Right atrium auricular region (tissue), 2 donors: ENCODE measurements at regions not wholly inside any gene's neighbourhood (a gene's known extent, or its start where the extent isn't known, plus 50 kb on each side); places are given as distances from the start of the nearest gene placed in this dataset.
"Not testable (repeated sequence)": the region's sequence is repeated elsewhere in the genome, so short reads cannot be mapped to it uniquely, and the experiment has no call there.

ENCODE experiments used
- DNase-seq: peaks from one replicate; pipeline ENCODE4 v3.0.0-alpha.2; 2019; ENCODE audit warnings: low spot score
- H3K27ac ChIP-seq, 2 donors: fragments of 200-600 bp; sonication (generic); 1 replicate in 1 of 2; 2 replicates in 1 of 2; pipeline ENCODE4 v1.5.1; 2016 to 2019
- H3K27me3 ChIP-seq, 2 donors: fragments of 200-600 bp; sonication (generic); one replicate each; pipeline versions ENCODE4 v1.5.1 to v1.6.0; 2017 to 2019
- H3K36me3 ChIP-seq: fragments of 200-600 bp; sonication (generic); one replicate; pipeline ENCODE4 v1.5.1; 2016
- H3K4me1 ChIP-seq, 2 donors: fragments of 200-600 bp; sonication (generic); one replicate each; pipeline versions ENCODE4 v1.5.1 to v1.6.0; 2017 to 2019
- H3K4me3 ChIP-seq, 2 donors: fragments of 200-600 bp; sonication (generic); 1 replicate in 1 of 2; 2 replicates in 1 of 2; pipeline ENCODE4 v1.5.1; 2017 to 2019; ENCODE audit warnings: mild to moderate bottlenecking in 1 of 2, moderate library complexity in 1 of 2
- H3K9me3 ChIP-seq, 2 donors: fragments of 200-600 bp; sonication (generic); one replicate each; pipeline ENCODE4 v1.5.1; 2019
- TF ChIP-seq, protein P1 (sequence below), 2 donors: fragments of 200-600 bp; sonication (generic); IDR thresholded peaks; one replicate each; pipeline ENCODE4 v1.5.1; 2019; ENCODE audit warnings: antibody characterized with exemption in 2 of 2

GRCh38 chr1:173257805-173258204, 50.7 kb upstream of the TNFSF4 start:
- H3K4me1 ChIP-seq = no peaks in the 10 kb centered on the region
- TF ChIP-seq, protein P1, sequence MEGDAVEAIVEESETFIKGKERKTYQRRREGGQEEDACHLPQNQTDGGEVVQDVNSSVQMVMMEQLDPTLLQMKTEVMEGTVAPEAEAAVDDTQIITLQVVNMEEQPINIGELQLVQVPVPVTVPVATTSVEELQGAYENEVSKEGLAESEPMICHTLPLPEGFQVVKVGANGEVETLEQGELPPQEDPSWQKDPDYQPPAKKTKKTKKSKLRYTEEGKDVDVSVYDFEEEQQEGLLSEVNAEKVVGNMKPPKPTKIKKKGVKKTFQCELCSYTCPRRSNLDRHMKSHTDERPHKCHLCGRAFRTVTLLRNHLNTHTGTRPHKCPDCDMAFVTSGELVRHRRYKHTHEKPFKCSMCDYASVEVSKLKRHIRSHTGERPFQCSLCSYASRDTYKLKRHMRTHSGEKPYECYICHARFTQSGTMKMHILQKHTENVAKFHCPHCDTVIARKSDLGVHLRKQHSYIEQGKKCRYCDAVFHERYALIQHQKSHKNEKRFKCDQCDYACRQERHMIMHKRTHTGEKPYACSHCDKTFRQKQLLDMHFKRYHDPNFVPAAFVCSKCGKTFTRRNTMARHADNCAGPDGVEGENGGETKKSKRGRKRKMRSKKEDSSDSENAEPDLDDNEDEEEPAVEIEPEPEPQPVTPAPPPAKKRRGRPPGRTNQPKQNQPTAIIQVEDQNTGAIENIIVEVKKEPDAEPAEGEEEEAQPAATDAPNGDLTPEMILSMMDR (IDR thresholded peaks at IDR 0.05) = no peak
- no peaks in the 10 kb centered on the region for H3K36me3 ChIP-seq
- H3K27me3 ChIP-seq = no peaks in the 10 kb centered on the region
- no peak overlapping the region for H3K4me3 ChIP-seq
- H3K9me3 ChIP-seq = peaks cover 0 to 15% of the 10 kb centered on the region in 2 donors
- DNase-seq = no peak
- no peak overlapping the region for H3K27ac ChIP-seq

DNA sequence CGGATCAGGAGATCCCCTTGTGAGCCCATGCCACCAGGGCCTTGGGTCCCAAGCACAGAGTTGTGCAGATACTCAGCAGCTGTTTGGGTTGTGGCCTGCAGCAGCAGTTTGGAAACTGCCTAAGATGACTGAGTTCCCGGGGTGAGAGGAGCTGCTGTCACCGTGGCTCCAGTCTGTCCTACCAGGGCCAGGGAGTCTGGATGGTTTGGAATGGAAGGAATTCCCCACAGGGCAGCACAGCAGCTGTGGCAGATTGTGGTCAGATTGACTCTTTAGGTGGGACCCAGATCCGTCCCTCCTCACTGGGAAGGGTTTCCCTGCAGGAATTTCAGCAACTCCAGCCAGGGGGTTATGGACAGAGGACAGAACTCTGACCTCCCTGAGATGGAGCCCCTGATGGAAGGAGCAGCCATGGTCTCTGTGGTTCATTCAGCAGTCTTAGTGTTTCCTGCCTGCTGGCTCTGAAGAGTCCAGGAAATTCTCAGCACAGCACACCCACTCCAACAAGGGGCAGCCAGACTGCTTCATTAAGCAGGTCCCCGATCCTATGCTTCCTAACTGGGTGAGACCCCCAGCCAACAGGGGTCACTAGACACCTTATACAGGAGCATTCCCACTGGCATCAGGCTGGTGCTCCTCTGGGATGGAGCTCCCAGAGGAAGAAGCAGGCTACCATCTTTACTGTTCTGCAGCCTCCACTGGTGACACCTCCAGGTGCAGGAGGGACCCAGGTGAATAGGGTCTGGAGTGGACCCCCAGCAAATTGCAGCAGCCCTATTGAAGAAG, 51.5 kb upstream of the TNFSF4 start:
- DNase-seq = no peak
- no peaks in the 10 kb centered on the region for H3K36me3 ChIP-seq
- H3K27ac ChIP-seq = no peak overlapping the region
- peaks cover 0 to 15% of the 10 kb centered on the region in 2 donors for H3K9me3 ChIP-seq
- no peak overlapping the region for H3K4me3 ChIP-seq
- no peaks in the 10 kb centered on the region for H3K27me3 ChIP-seq
- no peaks in the 10 kb centered on the region for H3K4me1 ChIP-seq
- TF ChIP-seq, protein P1 (IDR thresholded peaks at IDR 0.05) = no peak

DNA sequence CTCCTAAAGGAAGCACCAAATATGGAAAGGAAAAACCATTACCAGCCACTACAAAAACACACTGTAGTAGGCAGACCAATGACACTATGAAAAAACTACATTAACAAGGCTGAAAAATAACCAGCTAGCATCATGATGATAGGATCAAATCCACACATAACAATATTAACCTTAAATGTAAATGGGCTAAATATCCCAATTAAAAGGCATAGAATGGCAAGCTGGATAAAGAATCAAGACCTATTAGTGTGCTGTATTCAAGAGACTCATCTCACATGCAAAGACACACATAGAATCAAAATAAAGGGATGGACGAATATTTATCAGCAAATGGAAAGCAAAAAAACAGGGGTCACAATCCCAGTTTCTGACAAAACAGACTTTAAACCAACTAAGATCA, 53.2 kb upstream of the TNFSF4 start:
- not testable (repeated sequence) for H3K4me3 ChIP-seq, H3K4me1 ChIP-seq, H3K27ac ChIP-seq, H3K36me3 ChIP-seq, H3K27me3 ChIP-seq, DNase-seq
- H3K9me3 ChIP-seq = peaks cover 0 to 15% of the 10 kb centered on the region in 2 donors

DNA sequence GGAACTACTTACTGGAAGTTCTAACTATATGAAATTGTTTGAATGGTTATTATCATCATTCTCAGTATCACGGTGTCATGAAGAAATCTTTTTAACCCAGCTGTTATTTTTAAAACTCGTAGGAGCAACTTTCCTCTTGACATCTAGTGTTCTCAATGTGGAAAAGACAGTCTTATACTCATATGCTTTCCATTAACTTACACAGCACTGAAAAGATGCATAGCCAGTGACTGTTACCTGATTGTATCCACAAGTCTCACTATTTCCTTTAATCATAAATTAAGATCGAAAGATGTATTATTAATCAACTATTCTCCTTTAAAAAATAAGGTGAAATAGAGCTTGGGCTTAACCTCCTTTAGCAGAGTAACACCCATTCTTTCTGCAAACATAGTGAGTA, 59.7 kb upstream of the TNFSF4 start:
- Histone ChIP-seq H3K4me1 (no peaks in the 10 kb centered on the region), H3K36me3 (no peaks in the 10 kb centered on the region), H3K27me3 (no peaks in the 10 kb centered on the region), H3K9me3 (no peaks in the 10 kb centered on the region), H3K27ac (no peak overlapping the region), H3K4me3 (no peak overlapping the region)
- TF ChIP-seq, protein P1 (IDR thresholded peaks at IDR 0.05) = no peak
- DNase-seq = no peak

- no peak overlapping the region for H3K27ac ChIP-seq
- H3K36me3 ChIP-seq = no peaks in the 10 kb centered on the region
- H3K4me1 ChIP-seq = no peaks in the 10 kb centered on the region
- TF ChIP-seq, protein P1 (IDR thresholded peaks at IDR 0.05) = no peak
- no peaks in the 10 kb centered on the region for H3K27me3 ChIP-seq
- H3K9me3 ChIP-seq = no peaks in the 10 kb centered on the region
- DNase-seq = no peak
- H3K4me3 ChIP-seq = no peak overlapping the region
These were observed 60.4 kb upstream of the TNFSF4 start for GRCh38 chr1:173267453-173267945.

DNA sequence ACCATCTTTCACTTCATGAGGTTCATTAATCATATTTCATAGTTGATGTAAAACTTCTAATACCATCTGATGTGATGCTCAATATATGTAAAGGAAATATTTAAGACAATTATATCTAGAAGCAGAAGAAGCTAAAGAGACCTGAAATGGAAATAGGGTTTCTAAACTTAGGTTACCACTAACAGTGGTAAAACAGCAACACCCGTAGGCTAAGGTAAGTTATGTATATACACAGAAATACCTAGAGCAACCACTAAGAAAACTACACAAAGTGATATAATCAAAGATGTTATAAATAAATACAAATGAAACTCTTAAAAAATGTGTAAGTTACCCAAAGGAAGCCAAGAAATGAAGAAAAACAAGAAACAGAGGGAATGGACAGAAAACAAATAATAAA, 61.1 kb upstream of the TNFSF4 start:
- Histone ChIP-seq H3K27ac (no peak overlapping the region), H3K27me3 (no peaks in the 10 kb centered on the region), H3K9me3 (no peaks in the 10 kb centered on the region), H3K4me1 (no peaks in the 10 kb centered on the region), H3K36me3 (no peaks in the 10 kb centered on the region), H3K4me3 (no peak overlapping the region)
- no peak for DNase-seq
- TF ChIP-seq, protein P1 (IDR thresholded peaks at IDR 0.05) = no peak
